ENCODE measurements at regions not wholly inside any gene's neighbourhood (a gene's known extent, or its start where the extent isn't known, plus 50 kb on each side); places are given as distances from the start of the nearest gene placed in this dataset.

DNA sequence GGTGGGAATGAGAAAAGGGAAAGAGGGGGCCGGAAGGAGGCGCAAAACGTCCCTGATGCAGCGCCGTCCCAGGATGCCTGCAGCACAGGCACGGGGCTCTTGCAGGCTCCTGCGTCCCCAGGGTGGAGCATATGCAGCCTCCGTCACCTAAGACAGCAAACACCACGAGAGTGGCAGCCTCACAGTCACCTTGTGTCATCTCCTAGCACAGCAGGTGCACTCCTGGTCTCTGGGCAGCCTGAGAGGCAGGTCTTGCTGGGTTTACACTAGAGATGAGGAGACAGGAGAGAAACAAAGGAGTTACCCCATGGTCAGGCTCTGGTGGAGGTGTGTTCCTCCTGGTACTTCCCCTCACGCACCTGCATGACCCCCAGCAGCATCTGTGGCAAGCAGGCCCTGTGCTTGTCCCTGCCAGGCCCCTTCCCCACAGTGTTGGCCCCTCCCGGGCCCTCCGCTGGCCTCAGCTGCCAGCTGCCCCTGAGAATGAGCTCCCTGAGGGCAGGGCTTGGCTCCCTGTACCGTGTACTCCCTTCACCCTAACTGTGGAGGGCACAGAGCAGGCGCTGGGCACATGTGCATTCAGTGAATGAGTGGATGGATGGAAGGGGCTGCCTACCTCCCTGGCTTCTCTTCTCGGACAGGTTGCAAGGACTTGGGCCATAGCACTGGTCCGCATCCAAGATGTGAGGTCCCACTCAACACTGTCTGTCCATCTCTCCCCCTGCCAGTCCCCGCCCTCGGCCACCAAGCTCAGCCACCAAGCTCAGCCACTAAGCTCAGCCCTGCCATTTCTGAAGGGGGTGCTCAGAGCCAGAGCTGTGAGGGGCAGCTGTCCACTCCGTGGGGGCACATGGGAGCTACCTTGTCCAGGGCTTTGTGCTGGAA lies 988.6 kb downstream of the BRD1 start:
- TF ChIP-seq CTCF (IDR thresholded peaks at IDR 0.05; ENCODE audit: insufficient read depth, low read length, poor library complexity, severe bottlenecking) = no peak
- no peak for TF ChIP-seq EZH2phosphoT487 (conservative IDR thresholded peaks at IDR 0.05; ENCODE audit: low read length)
